C4-2B (cell line): ENCODE measurements at regions not wholly inside any gene's neighbourhood (a gene's known extent, or its start where the extent isn't known, plus 50 kb on each side); places are given as distances from the start of the nearest gene placed in this dataset.

Source experiments
- H3K27ac ChIP-seq: fragments of 450-650 bp; 2 replicates; pipeline ENCODE4 v1.5.1; 2017
- CTCF ChIP-seq: fragments of 450-650 bp; conservative IDR thresholded peaks from 2 replicates; pipeline ENCODE4 v1.5.1; 2017; ENCODE audit warnings: mild to moderate bottlenecking
- ZFX ChIP-seq: fragments of 450-650 bp; IDR thresholded peaks from 2 replicates; pipeline ENCODE4 v1.6.1; 2017

GRCh38 chr7:54342458-54342857, 199.7 kb upstream of the VSTM2A start:
- TF ChIP-seq ZFX (no peak), CTCF (no peak)

GRCh38 chr7:54343511-54343910, 198.7 kb upstream of the VSTM2A start:
- no peak for TF ChIP-seq CTCF
- no peak for TF ChIP-seq ZFX
- no peak overlapping the region for H3K27ac ChIP-seq

More at GRCh38 chr7:54342458-54342857, 199.7 kb upstream of the VSTM2A start:
- H3K27ac ChIP-seq = no peak overlapping the region

GRCh38 chr7:54345746-54346145, 196.4 kb upstream of the VSTM2A start:
- TF ChIP-seq CTCF (no peak), ZFX (no peak)
- no peak overlapping the region for H3K27ac ChIP-seq

GRCh38 chr7:54349229-54349628, 192.9 kb upstream of the VSTM2A start:
- no peak for TF ChIP-seq ZFX
- TF ChIP-seq CTCF = no peak
- no peak overlapping the region for H3K27ac ChIP-seq

- TF ChIP-seq CTCF (no peak), ZFX (no peak)
- H3K27ac ChIP-seq = no peak overlapping the region
Measured at GRCh38 chr7:54354436-54354835, 187.7 kb upstream of the VSTM2A start.

- no peak for TF ChIP-seq ZFX
- TF ChIP-seq CTCF = no peak
- H3K27ac ChIP-seq = no peak overlapping the region
Measured at GRCh38 chr7:54355842-54356241, 186.3 kb upstream of the VSTM2A start.

- no peak for TF ChIP-seq ZFX
- H3K27ac ChIP-seq = no peak overlapping the region
Measured at GRCh38 chr7:54360075-54360840, 181.9 kb upstream of the VSTM2A start.

- H3K27ac ChIP-seq = no peak overlapping the region
- TF ChIP-seq CTCF (no peak), ZFX (no peak)
Measured at GRCh38 chr7:54390565-54390964, 151.6 kb upstream of the VSTM2A start.
